Sciatic nerve (tissue), 2 donors: ENCODE measurements at regions not wholly inside any gene's neighbourhood (a gene's known extent, or its start where the extent isn't known, plus 50 kb on each side); places are given as distances from the start of the nearest gene placed in this dataset.
"Not testable (repeated sequence)": the region's sequence is repeated elsewhere in the genome, so short reads cannot be mapped to it uniquely, and the experiment has no call there.

Source experiments
- ATAC-seq: fragments of 200-7000 bp; cut with Tn5 transposase; one replicate; pipeline ENCODE4 v1.9.1; 2020; ENCODE audit warnings: mild to moderate bottlenecking, moderate library complexity
- DNase-seq: peaks from one replicate; pipeline ENCODE4 v3.0.0-alpha.2; 2020; ENCODE audit warnings: low spot score
- intact Hi-C: fragments of 100-400 bp; cut with DNase I; formaldehyde crosslinking; loops from one replicate; pipeline ENCODE4 v1.14.2; 2022
- donor health status: DM: no; HTN: no; CAD: no.
- donor health status: DM: no; HTN: no; CAD: no.

DNA sequence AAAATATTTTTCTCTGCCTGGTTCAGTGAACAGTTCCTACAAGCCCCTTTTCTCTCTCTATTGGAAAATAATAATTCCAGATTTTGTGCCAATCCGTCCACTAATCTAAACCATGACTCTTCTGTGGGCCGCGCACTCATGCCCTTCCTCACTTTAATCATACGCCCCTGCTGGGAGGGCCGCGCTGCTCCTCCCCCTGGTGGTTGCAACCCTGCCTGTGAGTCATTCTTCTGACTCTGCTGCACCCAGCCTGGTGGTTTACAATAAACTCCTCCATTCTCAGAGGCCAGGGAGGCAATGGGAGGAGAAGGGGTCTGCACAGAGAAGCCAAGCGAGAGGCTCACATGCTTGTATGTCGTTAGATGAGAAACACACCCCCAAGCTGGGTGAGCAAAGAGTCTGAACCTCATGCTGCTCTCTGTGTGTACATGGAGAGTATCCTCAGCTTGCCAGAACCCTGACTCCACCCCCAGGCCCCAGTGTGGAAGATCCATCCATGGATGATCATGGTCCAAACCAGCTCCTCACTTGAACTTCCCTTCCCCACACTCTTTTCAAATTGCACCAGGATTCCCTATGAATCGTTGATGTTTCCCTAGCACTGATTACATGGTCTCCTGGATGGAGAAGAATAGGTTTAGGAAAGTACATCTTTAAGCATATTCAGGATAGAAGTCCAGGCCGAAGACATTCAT is 228.9 kb downstream of the ANKRD30B start:
- DNase-seq (no peak), ATAC-seq (no peak)
- intact Hi-C loops = no loop called here

DNA sequence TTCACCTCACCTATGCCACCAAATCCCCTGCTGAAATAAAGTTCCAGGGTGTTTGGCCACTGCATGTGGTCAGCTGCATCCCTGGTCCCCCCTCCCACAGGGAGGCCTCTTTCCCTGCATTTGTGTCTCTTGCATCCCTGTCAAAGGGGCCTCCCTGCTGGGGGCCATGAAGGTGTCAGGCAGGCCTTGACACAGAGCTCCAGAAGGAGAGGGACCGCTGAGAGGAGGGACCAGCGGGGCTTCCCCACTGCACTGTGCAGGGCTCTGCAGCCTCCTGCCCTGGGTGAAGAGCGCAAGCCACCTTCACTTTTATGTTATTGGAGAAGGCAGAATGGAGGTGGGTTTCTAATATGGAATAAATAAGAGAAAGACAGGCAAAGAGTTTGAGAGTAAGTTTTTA is 230.2 kb downstream of the ANKRD30B start:
- intact Hi-C loops = no loop called here
- ATAC-seq = no peak

DNA sequence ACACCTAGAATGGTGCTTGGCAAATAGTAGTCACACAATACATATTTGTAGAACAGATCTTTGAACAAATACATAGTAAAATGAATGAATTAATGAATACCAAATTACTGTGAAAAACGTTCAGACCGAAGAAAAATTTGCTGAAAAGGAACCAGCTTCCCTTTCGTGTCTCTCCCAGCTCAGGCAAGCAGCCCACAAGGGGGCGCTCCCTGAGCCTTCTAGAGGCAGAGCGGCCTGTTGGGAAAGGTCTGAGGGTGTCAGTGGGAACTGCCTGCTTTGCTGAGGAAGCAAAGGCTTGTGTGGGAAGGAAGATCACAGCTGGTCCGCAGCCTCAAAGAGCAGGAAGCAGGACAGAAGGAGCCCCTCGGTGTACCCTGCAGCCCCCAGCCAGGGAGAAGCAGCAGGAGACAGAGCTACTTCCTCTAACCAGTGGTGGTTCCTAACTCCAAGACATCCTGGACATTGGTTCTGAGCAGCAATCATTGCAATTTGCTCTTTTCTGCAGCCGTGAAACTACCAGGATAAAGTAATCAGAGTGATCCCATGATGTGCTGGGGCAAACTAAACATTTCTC is 231.1 kb downstream of the ANKRD30B start:
- intact Hi-C loops = no loop called here
- no peak for ATAC-seq
- DNase-seq = no peak

More for the DNA sequence above, 230.2 kb downstream of the ANKRD30B start:
- DNase-seq = no peak

DNA sequence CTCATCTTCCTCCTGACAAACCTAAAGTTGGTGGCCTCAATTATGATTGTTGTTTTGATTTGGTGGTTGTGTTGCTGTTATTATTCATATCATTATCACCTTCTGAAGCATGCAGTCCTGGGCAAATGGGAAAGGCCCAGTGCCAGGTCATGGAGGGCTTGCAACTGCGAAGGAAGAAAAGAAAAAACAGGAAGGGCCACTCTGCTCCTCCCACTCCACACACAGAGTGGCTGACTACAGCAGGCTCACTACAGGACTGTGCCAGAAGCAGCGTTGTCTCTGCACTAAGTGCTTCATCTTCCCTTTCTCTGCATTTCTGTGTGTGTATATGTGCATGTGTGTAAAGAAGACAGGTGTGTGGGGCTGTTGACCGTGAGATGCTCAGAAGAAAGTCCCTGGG is 231.9 kb downstream of the ANKRD30B start:
- intact Hi-C loops = no loop called here

DNA sequence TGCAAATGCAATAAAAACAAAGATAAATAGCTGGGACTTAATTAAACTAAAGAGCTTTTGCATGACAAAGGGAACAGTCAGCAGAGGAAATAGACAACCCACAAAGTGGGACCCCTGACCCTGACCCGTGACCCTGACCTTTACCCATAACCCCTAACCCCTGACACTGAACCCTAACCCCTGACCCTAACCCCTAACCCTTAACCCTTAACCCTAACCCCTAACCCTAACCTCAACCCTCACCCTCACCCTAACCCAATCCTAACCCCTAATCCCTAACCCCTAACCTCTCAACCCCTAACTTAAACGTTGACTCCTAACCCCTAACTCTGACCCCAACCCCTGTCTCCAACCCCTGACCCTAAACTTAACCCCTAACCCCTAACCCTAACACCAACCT is 236.6 kb downstream of the ANKRD30B start:
- intact Hi-C loops, ATAC-seq, DNase-seq: not testable (repeated sequence)

More for the DNA sequence above, 231.9 kb downstream of the ANKRD30B start:
- ATAC-seq (no peak), DNase-seq (no peak)

DNA sequence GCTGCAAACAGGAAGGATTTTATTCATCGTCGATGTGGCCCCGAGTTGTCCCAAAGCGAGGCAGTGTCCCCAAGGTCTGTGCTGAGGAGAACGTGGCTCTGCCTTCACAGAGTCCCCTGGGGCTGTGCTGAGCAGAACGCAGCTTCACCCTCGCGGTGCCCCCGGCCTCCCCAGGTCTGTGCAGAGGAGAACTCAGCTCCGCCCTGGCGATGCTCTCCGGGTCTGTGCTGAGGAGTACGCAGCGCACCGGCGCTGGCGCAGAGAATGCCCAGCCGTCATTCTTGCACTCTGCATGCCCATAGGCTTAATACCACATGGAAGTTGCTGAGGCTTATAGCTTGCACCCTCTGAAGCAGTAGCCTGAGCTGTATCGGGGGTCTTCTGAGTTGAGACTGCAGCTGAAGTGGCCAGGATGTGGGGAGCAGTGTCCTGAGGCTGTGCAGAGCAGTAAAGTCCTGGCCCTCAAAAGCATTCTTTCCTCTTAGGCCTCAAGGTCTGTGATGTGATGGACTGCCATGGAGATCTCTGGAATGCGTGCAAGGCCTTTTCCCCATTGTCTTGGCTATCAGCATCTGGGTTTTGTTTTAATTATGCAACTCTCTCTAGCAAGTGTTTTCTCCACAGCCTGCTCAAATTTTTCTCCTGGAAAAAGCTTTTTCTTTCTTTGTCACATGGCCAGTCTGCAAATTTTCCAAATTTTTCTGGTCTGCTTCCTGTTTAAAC is 237.5 kb downstream of the ANKRD30B start:
- ATAC-seq, DNase-seq, intact Hi-C loops: not testable (repeated sequence)

DNA sequence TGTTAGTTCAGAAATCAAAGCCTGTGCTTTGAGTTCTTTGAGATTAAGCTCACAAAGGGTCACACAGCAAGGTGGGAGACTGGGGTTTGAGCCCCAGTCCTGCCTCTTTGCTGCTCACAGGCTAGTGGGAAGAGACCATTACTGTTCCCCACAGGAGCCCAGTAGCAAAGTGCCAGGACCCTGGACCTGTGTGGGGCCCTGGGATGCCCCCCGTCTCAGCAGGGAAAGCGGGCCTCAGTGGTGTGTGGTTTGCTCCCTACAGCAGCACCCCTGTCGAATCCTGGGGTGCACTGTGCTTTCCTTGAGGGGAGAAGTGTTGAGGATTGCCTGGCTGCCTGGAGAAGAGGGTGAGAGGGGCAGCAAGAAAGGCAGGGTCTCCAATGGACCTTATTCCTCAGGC is 239.4 kb downstream of the ANKRD30B start:
- intact Hi-C loops, DNase-seq, ATAC-seq: not testable (repeated sequence)

DNA sequence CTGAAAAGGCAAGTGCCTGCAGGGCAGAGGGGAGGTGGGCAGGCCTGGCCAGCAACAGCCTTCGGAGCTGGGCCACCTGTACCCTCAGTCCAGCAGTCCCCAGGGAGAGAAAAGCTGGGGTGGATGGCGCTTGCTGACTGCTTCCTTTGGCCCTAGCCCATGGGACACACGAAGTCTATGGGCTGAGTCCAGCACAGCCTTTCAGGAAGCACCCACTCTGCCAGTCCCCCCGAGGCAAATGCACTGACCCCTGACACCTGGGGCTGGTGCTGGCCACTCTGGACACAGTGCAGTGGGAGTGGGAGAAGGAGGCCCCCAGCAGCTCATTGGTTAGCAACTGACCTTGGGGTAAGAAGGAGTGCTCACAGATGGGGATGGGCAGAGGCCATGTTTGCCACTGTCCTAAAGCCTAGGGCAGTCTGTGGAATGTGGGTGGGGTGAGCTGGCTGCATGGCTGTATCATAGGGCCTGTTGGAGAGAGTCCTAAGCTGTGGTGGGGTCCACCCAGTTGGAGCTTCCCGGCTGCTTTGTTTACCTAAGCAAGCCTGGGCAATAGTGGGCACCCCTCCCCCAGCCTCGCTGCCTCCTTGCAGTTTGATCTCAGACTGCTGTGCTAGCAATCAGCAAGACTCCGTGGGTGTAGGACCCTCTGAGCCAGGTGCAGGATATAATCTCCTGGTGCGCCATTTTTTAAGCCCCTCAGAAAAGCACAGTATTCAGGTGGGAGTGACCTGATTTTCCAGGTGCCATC is 240.2 kb downstream of the ANKRD30B start:
- intact Hi-C loops, DNase-seq: not testable (repeated sequence)
- ATAC-seq = peak; percentile 15

DNA sequence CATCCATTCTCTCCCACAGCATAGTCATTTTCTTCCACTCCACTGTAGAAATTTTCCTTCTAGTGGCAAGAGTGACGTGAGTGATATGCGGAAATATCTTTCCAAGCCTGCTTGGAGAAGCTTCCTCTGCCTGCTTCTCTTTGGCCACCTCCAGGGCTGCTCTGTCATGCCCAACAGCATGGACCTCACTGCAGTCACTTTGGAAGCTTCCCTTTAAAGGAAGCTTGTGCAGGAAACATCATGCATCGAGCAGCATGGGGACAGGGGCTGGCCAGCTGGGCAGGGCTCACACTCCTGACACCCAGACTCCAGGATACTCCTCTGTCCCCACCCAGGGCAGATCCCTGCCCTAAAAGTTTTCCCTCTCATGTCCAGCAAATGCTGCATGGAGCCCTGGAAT is 241.6 kb downstream of the ANKRD30B start:
- intact Hi-C loops, DNase-seq, ATAC-seq: not testable (repeated sequence)

DNA sequence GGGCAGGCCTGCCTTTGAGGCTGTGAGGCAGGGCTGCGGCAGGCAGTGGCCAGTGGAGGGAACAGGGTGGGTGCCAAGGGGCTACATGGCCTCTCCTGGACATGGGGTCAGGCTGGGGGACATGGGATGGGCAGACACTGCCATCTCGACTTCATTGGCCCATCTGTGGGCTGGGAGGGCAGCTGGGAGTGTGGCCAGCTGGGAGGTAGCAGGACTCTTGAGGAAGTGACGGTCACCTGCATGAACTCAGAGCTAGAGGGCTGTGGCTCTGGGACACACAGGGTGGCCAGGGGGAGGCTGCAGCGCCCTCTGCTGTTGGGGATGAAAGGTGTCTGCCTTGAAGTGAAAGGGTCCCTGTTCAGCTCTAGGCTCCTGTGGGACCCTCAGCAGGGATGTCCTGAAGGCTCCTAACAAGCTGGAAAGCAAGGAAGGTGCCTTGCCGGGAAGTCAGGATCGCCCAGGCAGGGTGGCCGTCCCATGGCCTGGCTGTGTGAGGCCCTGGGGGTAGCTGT is 244.0 kb downstream of the ANKRD30B start:
- ATAC-seq, DNase-seq, intact Hi-C loops: not testable (repeated sequence)

DNA sequence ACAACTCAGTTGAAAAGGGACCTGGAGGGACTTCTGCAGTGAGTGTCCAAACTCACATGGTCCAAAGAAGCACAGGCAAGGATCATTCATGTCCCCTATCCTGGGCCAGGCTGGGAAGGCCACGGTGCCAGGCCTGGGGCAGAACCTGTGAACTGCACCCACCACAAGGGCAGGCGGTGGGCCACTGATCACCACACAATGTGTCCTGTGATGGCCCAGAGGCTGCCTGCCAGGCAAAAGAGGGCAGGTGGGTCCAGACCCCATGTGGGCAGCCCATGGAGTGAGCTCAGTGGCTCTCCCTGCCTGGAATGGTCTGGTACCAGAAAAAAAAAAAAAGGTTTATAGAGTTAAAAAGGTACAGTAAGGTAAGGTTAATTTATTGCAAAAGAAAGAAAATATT is 244.8 kb downstream of the ANKRD30B start:
- intact Hi-C loops, DNase-seq: not testable (repeated sequence)

DNA sequence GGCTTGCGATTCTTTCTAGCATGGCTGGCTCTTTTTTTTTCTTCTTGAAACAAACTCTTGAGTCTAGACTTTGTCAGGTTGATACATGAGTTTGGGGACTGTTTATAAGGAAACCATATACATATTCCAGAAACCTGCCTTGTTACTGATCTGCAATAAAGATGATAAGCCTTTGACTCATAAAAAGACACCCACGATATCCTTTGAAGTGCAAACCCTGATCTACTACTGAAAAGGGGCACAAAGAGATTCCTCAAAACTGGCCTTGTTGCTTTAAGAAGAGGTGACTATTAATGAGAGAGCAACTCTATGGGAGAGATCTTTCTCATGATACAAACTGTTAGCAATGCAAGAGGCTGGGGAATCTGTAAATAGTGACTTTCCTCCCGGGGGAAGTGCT is 247.1 kb downstream of the ANKRD30B start:
- DNase-seq, ATAC-seq, intact Hi-C loops: not testable (repeated sequence)

More for the DNA sequence above, 244.8 kb downstream of the ANKRD30B start:
- ATAC-seq = not testable (repeated sequence)

DNA sequence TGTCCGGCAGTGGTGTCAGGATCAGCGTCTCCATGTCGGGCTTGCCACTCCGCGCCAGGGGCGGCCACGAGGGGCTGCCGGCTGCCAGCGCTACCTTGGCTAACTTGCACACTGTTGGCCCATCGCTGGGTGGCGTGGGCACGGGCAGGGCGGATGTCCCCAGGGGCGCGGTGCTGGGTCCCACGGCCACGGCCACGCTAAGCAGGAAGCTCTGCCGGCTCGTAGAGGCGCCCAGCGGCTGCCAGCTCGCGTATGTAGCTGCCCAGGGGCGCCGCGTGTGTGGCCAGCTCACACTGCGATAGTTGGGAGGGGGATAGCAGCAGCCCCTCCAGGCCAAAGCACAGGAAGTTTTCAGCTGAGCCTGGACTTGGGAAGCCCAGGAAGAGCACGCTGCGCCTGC is 249.4 kb downstream of the ANKRD30B start:
- DNase-seq = no peak
- ATAC-seq = no peak
- intact Hi-C loops = no loop called here

DNA sequence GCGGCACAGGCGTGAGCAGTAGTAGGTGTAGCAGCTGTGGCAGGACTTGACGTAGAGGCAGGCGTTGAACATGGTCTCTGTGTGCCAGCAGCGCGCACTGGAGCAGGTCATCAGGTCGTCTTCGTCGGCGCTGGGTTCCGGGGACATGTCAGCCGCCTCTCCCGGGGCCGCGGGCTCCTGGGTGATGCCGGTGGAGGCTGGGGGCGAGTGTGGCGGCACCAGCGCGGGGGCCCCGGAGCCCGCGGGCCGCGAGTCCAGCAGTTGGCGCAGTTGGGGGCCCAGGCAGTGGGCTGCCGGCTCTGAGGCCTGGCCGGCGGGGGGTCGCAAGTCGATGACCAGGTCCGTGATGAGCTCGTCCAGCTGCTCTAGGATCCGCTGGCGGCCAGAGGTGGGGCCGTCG is 249.9 kb downstream of the ANKRD30B start:
- intact Hi-C loops, DNase-seq, ATAC-seq: not testable (repeated sequence)

DNA sequence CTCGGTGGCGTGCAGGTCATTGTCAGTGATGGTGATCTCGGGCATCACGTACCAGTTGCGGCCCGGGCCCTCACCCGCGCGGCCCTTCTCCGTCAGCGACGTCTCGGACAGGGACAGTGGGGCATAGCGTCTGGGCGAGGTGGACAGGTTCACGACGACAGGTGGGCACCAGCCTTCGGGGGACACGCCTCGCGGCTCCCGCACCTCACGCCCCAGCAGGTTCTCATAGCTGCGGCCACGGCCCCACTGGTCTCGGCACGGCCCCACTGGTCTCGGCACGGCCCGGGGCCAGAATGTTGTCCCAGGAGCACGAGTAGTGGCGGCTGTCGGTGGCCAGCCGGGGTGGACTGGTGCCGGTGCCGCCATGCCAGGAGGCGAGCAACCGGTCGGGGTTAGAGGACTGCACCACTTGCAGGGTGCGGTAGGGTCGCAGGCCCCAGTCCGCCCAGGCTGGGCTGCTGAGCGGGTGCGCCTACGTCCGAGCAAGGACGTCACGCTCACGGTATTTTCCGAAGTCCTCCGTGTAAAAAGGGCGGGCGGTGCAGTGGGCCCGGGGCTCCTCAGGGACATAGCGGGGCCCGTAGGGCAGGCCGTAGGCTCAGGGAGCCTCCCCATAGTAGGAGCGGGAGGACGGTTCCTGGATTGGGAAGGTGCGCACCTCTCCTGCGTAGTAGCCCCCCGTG is 250.5 kb downstream of the ANKRD30B start:
- ATAC-seq, DNase-seq, intact Hi-C loops: not testable (repeated sequence)

DNA sequence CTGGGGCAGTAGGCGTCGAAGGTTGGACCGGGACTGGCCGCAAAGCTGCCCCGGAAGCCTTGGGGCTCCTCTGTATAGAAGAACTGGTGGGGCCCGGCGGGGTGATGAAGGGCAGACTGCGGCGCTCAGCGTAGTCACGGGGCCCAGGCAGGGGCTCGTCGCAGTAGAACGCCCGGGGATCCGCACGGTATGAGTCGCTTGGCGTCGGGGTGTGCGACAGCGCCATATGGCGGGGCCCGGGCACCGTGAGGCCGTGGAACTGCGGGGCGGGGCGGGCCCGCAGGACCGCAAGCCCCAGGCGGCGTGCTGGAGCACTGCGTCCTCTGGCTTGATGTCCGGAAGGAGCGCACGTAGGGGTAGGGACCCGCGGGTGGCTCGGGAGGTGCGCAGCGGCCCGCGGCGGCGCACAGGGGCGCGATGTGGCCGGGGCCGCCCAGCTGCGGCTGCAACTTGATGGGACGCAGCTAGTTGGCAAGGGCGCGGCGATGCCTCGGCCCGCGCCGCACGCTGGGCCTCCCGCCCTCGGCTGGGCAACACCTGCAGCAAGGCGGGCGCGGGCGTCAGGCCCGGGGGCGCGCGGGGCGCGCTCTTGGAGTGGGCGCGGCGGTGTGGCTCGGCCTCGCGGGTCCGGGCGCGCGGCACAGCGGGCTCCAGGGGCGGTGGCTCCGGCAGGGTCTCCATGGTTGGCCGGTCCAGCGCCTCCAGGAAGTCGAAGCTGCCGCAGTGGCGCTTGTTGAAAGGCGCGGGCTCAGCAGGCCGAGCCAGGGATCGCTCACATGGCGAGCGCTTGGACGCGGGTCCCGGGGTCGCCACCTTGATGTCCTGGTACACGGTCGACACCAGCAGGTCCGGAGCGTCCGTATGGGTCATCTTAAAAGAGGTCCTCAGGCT is 251.4 kb downstream of the ANKRD30B start:
- DNase-seq (no peak), ATAC-seq (no peak)
- intact Hi-C loops = no loop called here
